ENCODE measurements at regions not wholly inside any gene's neighbourhood (a gene's known extent, or its start where the extent isn't known, plus 50 kb on each side); places are given as distances from the start of the nearest gene placed in this dataset.

- TF ChIP-seq CTCF (IDR thresholded peaks at IDR 0.05; ENCODE audit: low read depth, low read length) = no peak
- no peak overlapping the region for H3K4me3 ChIP-seq (ENCODE audit: low read depth, low read length)
Measured at GRCh38 chr12:108066583-108067577, 62.2 kb upstream of the WSCD2 start.

GRCh38 chr12:108069651-108070165 is 59.4 kb upstream of the WSCD2 start:
- H3K4me3 ChIP-seq (ENCODE audit: low read depth, low read length) = no peak overlapping the region
- no peak for TF ChIP-seq CTCF (IDR thresholded peaks at IDR 0.05; ENCODE audit: low read depth, low read length)

- TF ChIP-seq CTCF (IDR thresholded peaks at IDR 0.05; ENCODE audit: low read depth, low read length) = no peak
- H3K4me3 ChIP-seq (ENCODE audit: low read depth, low read length) = no peak overlapping the region
Measured at GRCh38 chr12:108075561-108075960, 53.5 kb upstream of the WSCD2 start.

- no peak for TF ChIP-seq CTCF (IDR thresholded peaks at IDR 0.05; ENCODE audit: low read depth, low read length)
- H3K4me3 ChIP-seq (ENCODE audit: low read depth, low read length) = no peak overlapping the region
Measured at GRCh38 chr12:108076556-108076955, 52.5 kb upstream of the WSCD2 start.

- H3K4me3 ChIP-seq (ENCODE audit: low read depth, low read length) = no peak overlapping the region
- no peak for TF ChIP-seq CTCF (IDR thresholded peaks at IDR 0.05; ENCODE audit: low read depth, low read length)
Measured at GRCh38 chr12:108078428-108078827, 50.7 kb upstream of the WSCD2 start.
